ENCODE measurements at regions not wholly inside any gene's neighbourhood (a gene's known extent, or its start where the extent isn't known, plus 50 kb on each side); places are given as distances from the start of the nearest gene placed in this dataset.

DNA sequence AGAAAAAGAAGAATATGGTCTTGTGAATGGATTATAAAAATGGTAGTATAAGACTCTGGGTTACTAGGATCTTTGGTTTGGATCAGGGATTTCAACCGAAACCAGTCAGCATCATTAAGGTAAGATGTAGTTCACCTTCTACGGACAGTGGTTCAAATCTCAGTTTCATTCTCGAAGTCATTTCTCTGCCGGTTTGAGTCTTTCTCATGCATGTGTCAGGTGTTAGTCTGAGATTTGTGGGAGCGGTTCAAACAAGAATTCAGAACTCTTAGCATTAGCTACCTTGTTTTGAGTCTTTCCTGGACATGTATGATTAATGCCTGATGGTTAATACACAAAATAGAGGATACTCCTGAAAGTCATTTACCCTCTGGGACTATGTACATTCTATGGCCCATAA lies 735.9 kb upstream of the NUDT12 start:
- DNase-seq (ENCODE audit: low spot score), result no peak
- TF ChIP-seq, protein P1, sequence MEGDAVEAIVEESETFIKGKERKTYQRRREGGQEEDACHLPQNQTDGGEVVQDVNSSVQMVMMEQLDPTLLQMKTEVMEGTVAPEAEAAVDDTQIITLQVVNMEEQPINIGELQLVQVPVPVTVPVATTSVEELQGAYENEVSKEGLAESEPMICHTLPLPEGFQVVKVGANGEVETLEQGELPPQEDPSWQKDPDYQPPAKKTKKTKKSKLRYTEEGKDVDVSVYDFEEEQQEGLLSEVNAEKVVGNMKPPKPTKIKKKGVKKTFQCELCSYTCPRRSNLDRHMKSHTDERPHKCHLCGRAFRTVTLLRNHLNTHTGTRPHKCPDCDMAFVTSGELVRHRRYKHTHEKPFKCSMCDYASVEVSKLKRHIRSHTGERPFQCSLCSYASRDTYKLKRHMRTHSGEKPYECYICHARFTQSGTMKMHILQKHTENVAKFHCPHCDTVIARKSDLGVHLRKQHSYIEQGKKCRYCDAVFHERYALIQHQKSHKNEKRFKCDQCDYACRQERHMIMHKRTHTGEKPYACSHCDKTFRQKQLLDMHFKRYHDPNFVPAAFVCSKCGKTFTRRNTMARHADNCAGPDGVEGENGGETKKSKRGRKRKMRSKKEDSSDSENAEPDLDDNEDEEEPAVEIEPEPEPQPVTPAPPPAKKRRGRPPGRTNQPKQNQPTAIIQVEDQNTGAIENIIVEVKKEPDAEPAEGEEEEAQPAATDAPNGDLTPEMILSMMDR (IDR thresholded peaks at IDR 0.05; ENCODE audit: extremely low read depth, missing control alignments), result no peak

DNA sequence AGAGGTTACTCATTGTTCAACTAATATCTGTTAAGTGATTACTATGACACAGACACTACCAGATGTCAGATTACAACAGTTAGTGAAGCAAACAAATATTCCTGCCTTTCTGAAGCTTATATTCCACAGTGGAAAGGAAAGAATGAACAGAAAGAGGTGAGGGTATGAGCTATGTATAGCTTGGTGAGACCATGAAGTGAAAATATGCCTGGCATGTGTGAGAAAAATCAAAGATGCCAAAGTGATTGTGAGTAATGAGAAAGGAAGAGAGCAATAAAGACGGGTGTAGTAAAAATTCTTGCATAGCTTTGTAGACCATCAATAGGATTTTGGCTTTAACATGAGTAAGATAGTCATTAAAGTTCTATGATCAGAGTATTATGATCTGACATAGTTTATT lies 734.5 kb upstream of the NUDT12 start:
- DNase-seq (ENCODE audit: low spot score), result no peak
- TF ChIP-seq, protein P1 (IDR thresholded peaks at IDR 0.05; ENCODE audit: extremely low read depth, missing control alignments), result no peak

DNA sequence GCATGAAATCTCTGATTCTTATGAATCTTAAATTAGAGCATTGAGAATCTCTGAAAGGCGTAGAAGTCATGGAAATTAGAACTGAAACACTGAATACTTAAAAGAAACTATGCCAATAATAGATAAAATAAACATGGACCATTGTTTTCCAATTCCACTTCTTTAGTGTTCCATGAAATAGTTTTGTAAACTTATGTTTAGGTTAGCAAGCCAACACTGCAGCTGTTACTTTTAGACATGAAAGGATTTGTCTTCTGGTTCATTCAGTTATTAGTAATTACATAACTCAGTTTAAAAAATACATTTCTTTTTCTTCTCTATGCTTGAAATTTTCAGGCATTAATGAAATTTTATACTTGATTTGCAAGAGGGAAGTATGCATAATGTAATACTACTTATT lies 733.4 kb upstream of the NUDT12 start:
- no peak for DNase-seq (ENCODE audit: low spot score)
- TF ChIP-seq, protein P1 (IDR thresholded peaks at IDR 0.05; ENCODE audit: extremely low read depth, missing control alignments), result no peak

DNA sequence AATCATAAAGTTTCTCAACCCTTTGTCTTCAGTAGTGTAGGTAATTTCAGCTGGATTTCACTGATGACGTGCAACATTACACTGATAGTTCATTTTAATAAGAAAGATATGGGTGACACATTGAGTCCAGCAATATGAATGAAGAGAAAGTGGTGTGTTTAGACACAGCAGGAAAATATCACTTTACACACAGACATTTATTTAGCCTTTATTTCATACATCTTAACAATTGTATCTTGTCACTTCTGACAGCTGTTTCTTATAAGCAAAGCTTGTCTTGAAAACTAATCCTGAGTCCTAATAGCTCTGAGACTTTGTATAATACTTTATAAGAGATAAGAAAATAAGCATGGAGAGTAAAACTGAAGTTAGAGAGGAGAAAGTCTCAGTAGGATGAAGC lies 720.5 kb upstream of the NUDT12 start:
- DNase-seq (ENCODE audit: low spot score), result no peak
- TF ChIP-seq, protein P1 (IDR thresholded peaks at IDR 0.05; ENCODE audit: extremely low read depth, missing control alignments), result no peak

DNA sequence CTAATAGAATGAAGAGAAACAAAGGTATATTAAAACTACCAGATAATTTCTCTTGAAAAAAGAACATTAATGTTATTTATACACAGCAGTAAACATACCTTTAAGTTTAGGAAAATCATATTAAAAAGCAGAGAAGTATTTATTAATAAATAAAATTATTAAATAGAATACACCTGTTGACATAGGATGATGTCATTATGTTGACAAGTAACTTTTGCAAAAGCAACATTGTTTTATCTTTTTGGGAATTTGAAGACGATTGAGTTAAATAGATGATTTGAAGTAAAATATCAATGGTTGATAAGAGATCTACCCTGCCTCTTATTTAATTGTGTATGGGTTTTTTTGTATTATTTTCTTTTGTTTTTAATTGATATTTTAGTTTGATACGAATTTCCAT lies 711.1 kb upstream of the NUDT12 start:
- TF ChIP-seq, protein P1 (IDR thresholded peaks at IDR 0.05; ENCODE audit: extremely low read depth, missing control alignments), result no peak
- no peak for DNase-seq (ENCODE audit: low spot score)

DNA sequence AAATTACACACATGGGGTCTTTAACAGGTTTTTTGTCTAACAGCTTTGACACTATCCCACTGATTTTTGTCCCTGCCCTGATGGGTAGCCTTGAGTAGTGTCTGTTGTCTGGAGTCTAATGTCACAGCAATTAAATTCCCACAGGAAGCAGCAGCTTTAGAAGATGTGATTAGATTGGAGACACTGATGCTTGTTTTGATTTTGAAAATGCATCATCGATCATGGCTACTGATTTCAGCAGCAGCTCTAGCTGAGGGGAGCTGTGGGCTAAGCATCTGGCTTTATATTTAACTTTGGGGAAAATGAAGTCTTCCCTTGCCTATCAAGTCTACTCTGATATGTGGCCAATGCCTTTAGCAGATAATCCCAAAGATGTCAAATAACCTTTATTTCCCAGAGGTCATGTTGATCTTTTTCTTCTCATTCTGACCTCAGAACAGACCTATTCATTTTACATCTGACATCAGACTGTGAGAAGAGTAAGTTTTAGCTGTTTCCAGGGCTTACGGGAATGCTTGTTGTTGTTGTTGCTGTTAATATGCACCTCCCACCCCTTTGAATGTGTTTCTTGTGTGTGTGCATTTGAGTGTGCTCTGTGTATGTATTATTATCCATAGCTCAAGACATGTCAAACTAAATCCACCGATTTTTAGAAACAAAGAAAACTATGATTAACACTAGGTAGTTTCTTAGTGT lies 704.9 kb upstream of the NUDT12 start:
- DNase-seq (ENCODE audit: low spot score), result no peak
- TF ChIP-seq, protein P1 (IDR thresholded peaks at IDR 0.05; ENCODE audit: extremely low read depth, missing control alignments), result no peak

DNA sequence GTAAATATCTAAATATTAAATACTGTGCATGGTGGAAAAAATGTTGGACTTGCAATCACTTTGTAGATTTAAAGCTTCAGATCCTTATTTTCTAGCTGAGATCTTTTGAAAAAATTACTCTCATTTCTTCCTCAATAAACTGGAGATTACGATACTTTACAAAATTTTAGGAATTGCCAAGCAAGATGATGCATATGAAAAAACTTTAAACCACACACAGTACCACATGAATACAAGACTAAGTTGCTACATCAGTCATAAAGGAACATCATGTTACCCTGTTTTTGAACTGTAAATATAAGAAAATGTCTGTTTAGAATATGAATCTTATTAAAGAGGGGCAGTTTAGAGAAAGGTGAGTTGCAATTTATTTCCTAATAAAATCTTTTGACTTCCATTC lies 703.6 kb upstream of the NUDT12 start:
- TF ChIP-seq, protein P1 (IDR thresholded peaks at IDR 0.05; ENCODE audit: extremely low read depth, missing control alignments), result no peak
- DNase-seq (ENCODE audit: low spot score), result no peak
